ENCODE measurements at regions not wholly inside any gene's neighbourhood (a gene's known extent, or its start where the extent isn't known, plus 50 kb on each side); places are given as distances from the start of the nearest gene placed in this dataset.

DNA sequence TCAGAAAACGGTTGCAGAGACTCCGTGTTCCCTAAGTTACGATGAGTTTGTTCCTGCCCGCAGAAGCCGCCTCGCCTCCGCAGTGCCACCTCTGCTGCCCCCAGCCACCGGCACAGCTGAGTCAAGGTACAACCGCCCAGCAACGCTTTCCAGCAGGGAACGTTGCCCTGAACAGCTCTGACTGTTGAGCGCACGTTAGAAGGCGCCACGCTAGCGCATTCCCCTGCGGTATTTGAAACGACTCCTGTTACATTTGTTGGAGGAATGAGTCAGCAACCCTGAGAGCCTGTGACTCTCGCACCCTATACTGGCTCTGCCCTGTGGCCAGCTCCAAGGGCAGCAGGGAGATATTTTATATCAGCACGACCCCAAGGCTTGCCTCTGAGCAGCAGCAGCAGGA, 302.8 kb downstream of the TEX29 start:
- H3K4me3 ChIP-seq: no peak overlapping the region
- H3K27ac ChIP-seq: no peak overlapping the region
- TF ChIP-seq, protein P1, sequence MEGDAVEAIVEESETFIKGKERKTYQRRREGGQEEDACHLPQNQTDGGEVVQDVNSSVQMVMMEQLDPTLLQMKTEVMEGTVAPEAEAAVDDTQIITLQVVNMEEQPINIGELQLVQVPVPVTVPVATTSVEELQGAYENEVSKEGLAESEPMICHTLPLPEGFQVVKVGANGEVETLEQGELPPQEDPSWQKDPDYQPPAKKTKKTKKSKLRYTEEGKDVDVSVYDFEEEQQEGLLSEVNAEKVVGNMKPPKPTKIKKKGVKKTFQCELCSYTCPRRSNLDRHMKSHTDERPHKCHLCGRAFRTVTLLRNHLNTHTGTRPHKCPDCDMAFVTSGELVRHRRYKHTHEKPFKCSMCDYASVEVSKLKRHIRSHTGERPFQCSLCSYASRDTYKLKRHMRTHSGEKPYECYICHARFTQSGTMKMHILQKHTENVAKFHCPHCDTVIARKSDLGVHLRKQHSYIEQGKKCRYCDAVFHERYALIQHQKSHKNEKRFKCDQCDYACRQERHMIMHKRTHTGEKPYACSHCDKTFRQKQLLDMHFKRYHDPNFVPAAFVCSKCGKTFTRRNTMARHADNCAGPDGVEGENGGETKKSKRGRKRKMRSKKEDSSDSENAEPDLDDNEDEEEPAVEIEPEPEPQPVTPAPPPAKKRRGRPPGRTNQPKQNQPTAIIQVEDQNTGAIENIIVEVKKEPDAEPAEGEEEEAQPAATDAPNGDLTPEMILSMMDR (IDR thresholded peaks at IDR 0.05): no peak
- no peak for ATAC-seq
- peaks cover 0 to 23% of the 10 kb centered on the region in 2 donors for H3K27me3 ChIP-seq
- H3K4me1 ChIP-seq: no peaks in the 10 kb centered on the region
- no peaks in the 10 kb centered on the region for H3K9me3 ChIP-seq
- intact Hi-C loops (cut with DNase I): no loop called here
- no peak for DNase-seq
- no peaks in the 10 kb centered on the region for H3K36me3 ChIP-seq

DNA sequence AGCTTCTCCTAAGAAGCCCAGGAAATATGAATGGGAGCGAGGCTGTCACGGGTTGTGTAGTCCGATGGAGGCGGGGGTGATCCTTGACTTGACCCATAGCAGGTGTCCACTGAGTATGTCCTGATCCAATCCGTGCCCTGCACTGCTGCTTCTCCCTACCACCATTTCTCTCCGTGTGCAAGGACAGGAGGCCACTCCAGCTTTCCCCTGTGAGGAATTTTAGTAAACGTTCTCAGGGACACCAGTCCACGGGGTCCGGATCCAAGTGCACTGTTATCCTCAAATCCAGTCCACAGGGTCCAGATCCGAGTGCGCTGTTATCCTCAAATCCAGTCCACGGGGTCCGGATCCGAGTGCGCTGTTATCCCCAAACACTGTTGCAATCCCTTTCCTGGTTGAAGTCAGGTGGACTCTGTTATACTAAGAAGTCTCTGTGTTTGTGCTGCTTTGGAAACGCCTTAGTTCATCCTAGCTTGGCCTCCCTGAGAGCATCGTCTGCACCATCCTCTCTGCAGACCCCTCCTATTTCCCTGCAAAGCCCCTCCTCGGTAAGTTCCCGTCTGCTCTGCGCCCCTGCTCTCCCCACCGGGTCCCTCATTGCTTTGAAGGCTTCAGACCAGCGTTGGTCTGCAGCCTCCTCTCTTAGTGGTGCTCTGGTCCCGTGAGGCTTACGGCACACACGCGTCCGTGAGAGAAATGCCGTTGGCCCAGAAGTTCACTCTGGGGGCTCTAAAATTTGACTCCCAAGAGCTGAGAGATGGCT, 303.5 kb downstream of the TEX29 start:
- Histone ChIP-seq H3K27me3 (peaks cover 0 to 20% of the 10 kb centered on the region in 2 donors), H3K9me3 (no peaks in the 10 kb centered on the region), H3K27ac (no peak overlapping the region), H3K4me1 (no peaks in the 10 kb centered on the region), H3K4me3 (no peak overlapping the region), H3K36me3 (no peaks in the 10 kb centered on the region)
- DNase-seq: no peak
- TF ChIP-seq, protein P1 (IDR thresholded peaks at IDR 0.05): no peak
- intact Hi-C loops (cut with DNase I): no loop called here
- no peak for ATAC-seq

DNA sequence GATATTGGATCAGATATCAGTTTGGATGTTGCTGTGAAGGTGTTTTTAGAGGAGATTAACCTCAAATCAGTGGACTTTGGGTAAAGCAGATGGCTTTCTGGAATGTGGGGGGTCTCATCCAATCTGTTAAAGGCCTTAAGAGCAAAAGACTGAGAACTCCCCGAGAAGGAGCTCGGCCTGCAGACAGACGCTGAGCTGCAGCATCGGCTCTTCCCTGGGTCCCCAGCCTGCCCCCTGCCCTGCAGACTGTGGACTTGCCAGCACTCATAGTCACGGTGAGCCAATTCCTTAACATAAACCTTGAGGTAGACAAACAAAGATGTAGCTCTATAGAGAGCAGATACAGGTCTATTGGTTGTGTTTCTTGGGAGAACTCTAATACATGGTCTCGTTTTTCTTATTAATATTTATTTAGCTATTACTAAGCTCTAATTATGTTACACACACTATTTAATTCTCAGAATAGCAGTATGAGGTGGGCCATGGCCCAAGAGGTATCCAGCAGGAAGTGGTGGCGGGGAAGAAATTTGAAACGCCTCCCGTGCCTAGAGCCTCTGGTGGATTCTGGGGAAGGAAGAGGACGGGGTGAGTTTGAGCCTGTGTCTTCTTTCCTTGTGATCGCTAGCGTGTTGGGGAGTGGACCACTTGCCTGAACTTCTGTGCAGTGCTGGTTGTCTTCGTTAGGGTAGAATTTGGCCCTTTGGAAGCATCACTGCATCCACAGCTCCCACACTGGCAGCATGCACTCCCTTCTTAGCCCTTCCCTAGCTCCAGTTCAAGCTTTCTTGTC, 305.3 kb downstream of the TEX29 start:
- DNase-seq (no peak), ATAC-seq (no peak)
- TF ChIP-seq, protein P1 (IDR thresholded peaks at IDR 0.05): no peak
- H3K9me3 ChIP-seq: no peaks in the 10 kb centered on the region
- no peaks in the 10 kb centered on the region for H3K4me1 ChIP-seq
- peaks cover 0 to 37% of the 10 kb centered on the region in 2 donors for H3K27me3 ChIP-seq
- H3K36me3 ChIP-seq: no peaks in the 10 kb centered on the region
- intact Hi-C loops (cut with DNase I): no loop called here
- H3K4me3 ChIP-seq: no peak overlapping the region
- no peak overlapping the region for H3K27ac ChIP-seq

GRCh38 chr13:111626371-111627305, 306.2 kb downstream of the TEX29 start:
- Histone ChIP-seq H3K27ac (no peak overlapping the region), H3K4me1 (no peaks in the 10 kb centered on the region), H3K4me3 (no peak overlapping the region), H3K27me3 (peaks cover 0 to 37% of the 10 kb centered on the region in 2 donors), H3K9me3 (no peaks in the 10 kb centered on the region), H3K36me3 (no peaks in the 10 kb centered on the region)
- no peak for DNase-seq
- ATAC-seq: no peak
- TF ChIP-seq, protein P1 (IDR thresholded peaks at IDR 0.05): no peak
- intact Hi-C loops (cut with DNase I): no loop called here

Data from left lung (tissue), 4 donors.